ENCODE measurements at regions not wholly inside any gene's neighbourhood (a gene's known extent, or its start where the extent isn't known, plus 50 kb on each side); places are given as distances from the start of the nearest gene placed in this dataset.

DNA sequence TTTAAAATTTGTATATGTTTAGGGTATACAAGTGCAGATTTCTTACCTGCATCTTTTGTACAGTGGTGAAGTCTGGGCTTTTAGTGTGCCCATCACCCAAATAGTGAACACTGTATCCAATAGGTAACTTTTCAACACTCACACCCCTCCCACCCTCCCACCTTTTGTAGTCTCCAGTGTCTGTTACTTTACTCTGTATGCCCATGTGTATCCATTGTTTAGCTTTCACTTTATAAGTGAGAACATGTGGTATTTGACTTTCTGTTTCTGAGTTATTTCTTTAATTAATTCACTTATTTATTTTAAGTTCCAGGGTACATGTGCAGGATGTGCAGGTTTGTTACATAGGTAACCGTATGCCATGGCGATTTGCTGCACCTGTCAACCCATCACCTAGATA lies 124.8 kb upstream of the NEO1 start:
- no peak for TF ChIP-seq CTCF (IDR thresholded peaks at IDR 0.05 in 4 of 5, conservative IDR thresholded peaks at IDR 0.05 in 1 of 5)
- TF ChIP-seq POLR2A (IDR thresholded peaks at IDR 0.05): no peak
- Histone ChIP-seq H3K27me3 (no peaks in the 10 kb centered on the region), H3K36me3 (no peaks in the 10 kb centered on the region), H3K9me3 (no peaks in the 10 kb centered on the region), H3K27ac (no peak overlapping the region), H3K4me1 (no peaks in the 10 kb centered on the region), H3K4me3 (no peak overlapping the region)
- ATAC-seq: no peak
- DNase-seq: no peak
- intact Hi-C loops (cut with DNase I; ENCODE audit: low total_unique reads) (no loop called here), in situ Hi-C loops (cut with MboI; ENCODE audit: low sequenced_read_pairs in 4 of 4) (no loop called here)

DNA sequence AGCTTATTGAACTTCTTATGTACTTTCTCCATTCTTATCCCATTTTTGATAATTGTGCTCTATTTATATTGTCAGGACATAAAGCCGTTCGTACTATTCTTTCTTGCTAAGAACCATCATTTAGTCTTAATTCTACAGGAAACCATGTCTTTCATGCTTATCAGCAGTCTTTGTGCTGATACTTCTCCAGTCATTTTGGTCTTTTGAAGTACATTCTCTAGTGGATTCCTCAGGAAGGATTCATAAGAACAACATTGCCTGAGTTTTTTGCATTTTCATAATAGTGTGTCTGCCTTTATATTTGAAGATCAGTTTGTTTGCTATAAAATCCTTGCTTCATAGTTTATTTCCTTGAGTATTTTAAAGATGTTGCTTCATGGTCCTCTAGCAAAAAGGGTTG lies 126.6 kb upstream of the NEO1 start:
- Histone ChIP-seq H3K9me3 (no peaks in the 10 kb centered on the region), H3K27me3 (no peaks in the 10 kb centered on the region), H3K4me3 (no peak overlapping the region), H3K27ac (no peak overlapping the region), H3K4me1 (no peaks in the 10 kb centered on the region), H3K36me3 (no peaks in the 10 kb centered on the region)
- DNase-seq: no peak
- no peak for ATAC-seq
- TF ChIP-seq CTCF (IDR thresholded peaks at IDR 0.05 in 4 of 5, conservative IDR thresholded peaks at IDR 0.05 in 1 of 5) (no peak), POLR2A (IDR thresholded peaks at IDR 0.05) (no peak)
- intact Hi-C loops (cut with DNase I; ENCODE audit: low total_unique reads) (no loop called here), in situ Hi-C loops (cut with MboI; ENCODE audit: low sequenced_read_pairs in 4 of 4) (no loop called here)

- no peak for TF ChIP-seq POLR2A (IDR thresholded peaks at IDR 0.05)
- no peak for TF ChIP-seq CTCF (IDR thresholded peaks at IDR 0.05 in 4 of 5, conservative IDR thresholded peaks at IDR 0.05 in 1 of 5)
- Histone ChIP-seq H3K36me3 (no peaks in the 10 kb centered on the region), H3K4me1 (no peaks in the 10 kb centered on the region), H3K4me3 (no peak overlapping the region), H3K27ac (no peak overlapping the region), H3K9me3 (no peaks in the 10 kb centered on the region), H3K27me3 (no peaks in the 10 kb centered on the region)
- DNase-seq: no peak
- ATAC-seq: no peak
- intact Hi-C loops (cut with DNase I; ENCODE audit: low total_unique reads) (no loop called here), in situ Hi-C loops (cut with MboI; ENCODE audit: low sequenced_read_pairs in 4 of 4) (no loop called here)
These were observed 129.0 kb upstream of the NEO1 start for GRCh38 chr15:72923289-72923688.

- H3K4me3 ChIP-seq: no peak overlapping the region
- H3K36me3 ChIP-seq: no peaks in the 10 kb centered on the region
- no peak overlapping the region for H3K27ac ChIP-seq
- no peaks in the 10 kb centered on the region for H3K4me1 ChIP-seq
- DNase-seq (no peak), ATAC-seq (no peak)
- no peaks in the 10 kb centered on the region for H3K9me3 ChIP-seq
- H3K27me3 ChIP-seq: no peaks in the 10 kb centered on the region
- TF ChIP-seq CTCF (IDR thresholded peaks at IDR 0.05 in 4 of 5, conservative IDR thresholded peaks at IDR 0.05 in 1 of 5) (no peak), POLR2A (IDR thresholded peaks at IDR 0.05) (no peak)
- in situ Hi-C loops (cut with MboI; ENCODE audit: low sequenced_read_pairs in 4 of 4): no loop called here
- intact Hi-C loops (cut with DNase I; ENCODE audit: low total_unique reads): no loop called here
These were observed 131.7 kb upstream of the NEO1 start for GRCh38 chr15:72920551-72920950.

DNA sequence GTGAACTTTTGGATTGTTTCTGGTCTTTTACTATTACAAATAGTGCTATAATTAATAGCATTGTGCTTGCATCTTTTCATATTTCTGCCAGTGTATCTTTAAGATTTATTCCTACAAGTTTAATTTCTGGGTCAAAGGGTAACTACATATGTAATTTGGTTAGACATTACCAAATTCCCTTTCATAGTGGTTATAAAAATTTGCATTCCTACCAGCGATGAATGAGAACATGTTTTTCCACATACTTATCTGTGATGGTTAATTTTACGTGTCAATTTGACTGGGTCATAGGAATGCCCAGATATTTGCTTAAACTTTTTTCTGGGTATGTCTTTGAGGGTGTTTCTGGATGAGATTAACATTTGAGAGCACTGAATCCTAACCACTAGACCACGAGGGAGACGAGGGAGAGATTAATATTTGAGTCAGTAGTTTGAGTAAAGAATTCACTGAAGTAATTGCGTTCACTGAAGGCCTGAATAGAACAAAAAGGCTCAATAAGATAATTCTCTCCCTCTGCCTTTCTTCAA lies 132.3 kb upstream of the NEO1 start:
- no peak for ATAC-seq
- Histone ChIP-seq H3K36me3 (no peaks in the 10 kb centered on the region), H3K27ac (no peak overlapping the region), H3K9me3 (no peaks in the 10 kb centered on the region), H3K27me3 (no peaks in the 10 kb centered on the region), H3K4me3 (no peak overlapping the region), H3K4me1 (no peaks in the 10 kb centered on the region)
- in situ Hi-C loops (cut with MboI; ENCODE audit: low sequenced_read_pairs in 4 of 4): no loop called here
- DNase-seq: no peak
- TF ChIP-seq CTCF (IDR thresholded peaks at IDR 0.05 in 4 of 5, conservative IDR thresholded peaks at IDR 0.05 in 1 of 5): no peak
- no peak for TF ChIP-seq POLR2A (IDR thresholded peaks at IDR 0.05)
- intact Hi-C loops (cut with DNase I; ENCODE audit: low total_unique reads): no loop called here
